KMS-11 (cell line): ENCODE measurements at regions not wholly inside any gene's neighbourhood (a gene's known extent, or its start where the extent isn't known, plus 50 kb on each side); places are given as distances from the start of the nearest gene placed in this dataset.

Experiments used
- H2AFZ ChIP-seq: fragments of 200-600 bp; sonication (generic); 2 replicates; pipeline ENCODE4 v1.6.1; 2016; ENCODE audit warnings: antibody characterized with exemption, mixed run types, low read depth
- H3K27ac ChIP-seq: fragments of 200-600 bp; sonication (generic); 2 replicates; pipeline ENCODE4 v1.6.1; 2016; ENCODE audit warnings: mild to moderate bottlenecking, mixed run types
- H3K27me3 ChIP-seq: fragments of 200-600 bp; sonication (generic); 2 replicates; pipeline ENCODE4 v1.6.1; 2017; ENCODE audit warnings: mild to moderate bottlenecking, low read depth, mixed run types, moderate library complexity; ENCODE audit not compliant: insufficient read depth
- H3K36me3 ChIP-seq: fragments of 200-600 bp; sonication (generic); 2 replicates; pipeline ENCODE4 v1.6.1; 2017; ENCODE audit warnings: mild to moderate bottlenecking, mixed run types; ENCODE audit not compliant: insufficient read depth
- H3K4me1 ChIP-seq: fragments of 200-600 bp; sonication (generic); 2 replicates; pipeline ENCODE4 v1.6.1; 2016; ENCODE audit warnings: mild to moderate bottlenecking, low read depth, mixed run types; ENCODE audit not compliant: poor library complexity, severe bottlenecking
- H3K4me2 ChIP-seq: fragments of 200-600 bp; sonication (generic); 2 replicates; pipeline ENCODE4 v1.7.0; 2016; ENCODE audit warnings: mild to moderate bottlenecking, mixed run types
- H3K4me3 ChIP-seq: fragments of 200-600 bp; sonication (generic); IDR thresholded peaks from 2 replicates; pipeline ENCODE4 v1.6.1; 2017; ENCODE audit warnings: low read depth, low read length, mixed read lengths; ENCODE audit not compliant: insufficient read depth
- H3K79me2 ChIP-seq: fragments of 200-600 bp; sonication (generic); 2 replicates; pipeline ENCODE4 v1.6.1; 2016; ENCODE audit warnings: low read depth, mixed run types; ENCODE audit not compliant: insufficient read depth
- H3K9ac ChIP-seq: fragments of 200-600 bp; sonication (generic); 2 replicates; pipeline ENCODE4 v1.6.1; 2016; ENCODE audit warnings: mild to moderate bottlenecking, mixed run types
- H4K20me1 ChIP-seq: fragments of 200-600 bp; sonication (generic); 2 replicates; pipeline ENCODE4 v1.6.1; 2016; ENCODE audit warnings: mild to moderate bottlenecking, mixed run types; ENCODE audit not compliant: insufficient read depth
- CTCF ChIP-seq: fragments of 200-600 bp; sonication (generic); conservative IDR thresholded peaks from 2 replicates; pipeline ENCODE4 v1.6.1; 2017; ENCODE audit warnings: low read depth, mild to moderate bottlenecking, antibody characterized with exemption, low read length, moderate library complexity, mixed read lengths

DNA sequence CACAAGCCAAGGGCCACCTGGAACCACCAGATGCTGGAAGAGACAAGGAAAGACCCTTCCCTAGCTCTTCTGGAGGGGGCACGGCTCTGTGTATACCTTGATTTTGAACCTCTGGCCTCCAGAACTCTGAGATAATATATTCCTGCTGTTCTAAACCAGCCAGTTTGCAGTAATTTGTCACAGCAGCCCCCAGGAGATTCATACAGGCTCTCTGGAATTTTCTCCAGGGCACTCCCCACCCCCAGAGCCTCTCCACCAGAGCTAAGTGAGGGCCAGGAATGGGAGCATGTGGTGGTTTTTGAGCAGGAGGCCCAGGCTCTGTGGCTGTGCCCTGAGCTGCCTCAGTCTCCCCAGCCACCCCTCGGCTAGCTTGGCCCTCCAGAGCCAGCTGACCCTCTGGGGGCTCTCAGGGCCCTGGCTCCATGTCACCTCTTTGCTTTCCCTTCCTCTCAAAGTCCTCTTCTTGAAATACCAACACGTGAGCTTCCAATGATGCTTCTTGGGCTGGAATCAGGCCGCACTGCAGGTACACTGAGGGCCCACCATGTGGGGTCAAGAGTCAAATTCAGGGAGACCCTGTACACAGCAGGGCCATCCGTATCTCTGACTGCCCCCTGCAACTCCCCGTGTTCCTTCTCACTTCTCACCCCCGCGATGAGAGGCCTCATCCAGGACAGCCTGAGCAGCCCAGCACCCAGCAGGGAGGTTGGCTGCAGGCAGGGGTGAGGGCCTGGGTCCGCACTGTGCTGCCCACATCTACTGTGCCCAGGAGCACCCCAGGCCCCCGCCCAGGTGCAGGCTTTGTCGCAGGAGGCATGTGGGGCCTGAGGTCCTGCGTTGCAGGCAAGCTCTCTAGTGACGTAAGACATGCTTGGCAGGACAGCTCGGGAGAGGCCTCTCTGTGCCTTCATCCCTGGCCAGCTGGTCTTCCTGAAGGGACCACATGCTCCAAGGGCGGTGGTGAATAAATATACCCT lies 155.5 kb downstream of the ANKRD60 start:
- Histone ChIP-seq H3K36me3 (no peaks in the 10 kb centered on the region), H4K20me1 (no peaks in the 10 kb centered on the region), H3K4me1 (no peaks in the 10 kb centered on the region), H3K4me3 (no peak overlapping the region), H3K27me3 (peaks cover 10% of the 10 kb centered on the region; the same call in 1 of the 2 replicates), H3K9ac (no peak overlapping the region), H3K4me2 (no peak overlapping the region), H3K79me2 (no peaks in the 10 kb centered on the region), H2AFZ (no peak overlapping the region), H3K27ac (no peak overlapping the region)
- TF ChIP-seq CTCF = no peak

DNA sequence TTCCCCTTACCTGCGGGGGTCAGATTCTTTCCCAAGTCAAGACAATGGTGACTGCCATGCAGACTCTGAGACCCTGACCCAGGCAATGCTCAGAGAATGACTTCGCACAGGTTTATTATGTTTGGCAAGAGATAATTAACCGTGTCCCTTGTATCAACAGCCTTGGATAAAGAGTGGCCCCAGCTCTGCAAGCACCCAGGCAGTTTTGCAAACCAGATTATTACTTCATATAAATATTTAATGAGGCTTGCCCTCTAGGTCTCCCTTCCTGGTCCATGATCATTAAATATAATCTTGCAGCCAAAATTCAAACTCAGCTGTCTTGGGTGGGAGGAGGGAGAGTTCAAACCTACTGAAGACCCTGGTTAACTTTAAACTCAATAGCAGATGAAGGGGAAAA lies 156.5 kb downstream of the ANKRD60 start:
- no peak overlapping the region for H3K9ac ChIP-seq

GRCh38 chr20:58071298-58071697 lies 157.2 kb downstream of the ANKRD60 start:
- Histone ChIP-seq H3K79me2 (no peaks in the 10 kb centered on the region), H3K27ac (no peak overlapping the region), H3K4me3 (no peak overlapping the region), H2AFZ (no peak overlapping the region), H3K9ac (no peak overlapping the region), H3K4me1 (no peaks in the 10 kb centered on the region), H3K36me3 (no peaks in the 10 kb centered on the region), H4K20me1 (no peaks in the 10 kb centered on the region), H3K27me3 (peaks cover 6% of the 10 kb centered on the region; the same call in 1 of the 2 replicates), H3K4me2 (no peak overlapping the region)
- no peak for TF ChIP-seq CTCF

More for the DNA sequence above, 156.5 kb downstream of the ANKRD60 start:
- Histone ChIP-seq H3K4me2 (no peak overlapping the region), H2AFZ (no peak overlapping the region), H3K27me3 (peaks cover 6% of the 10 kb centered on the region; the same call in 1 of the 2 replicates), H3K4me1 (no peaks in the 10 kb centered on the region), H3K36me3 (no peaks in the 10 kb centered on the region), H4K20me1 (no peaks in the 10 kb centered on the region), H3K79me2 (no peaks in the 10 kb centered on the region), H3K27ac (no peak overlapping the region), H3K4me3 (no peak overlapping the region)
- TF ChIP-seq CTCF = no peak

- H2AFZ ChIP-seq = no peak overlapping the region
- H3K4me1 ChIP-seq = no peaks in the 10 kb centered on the region
- H3K27ac ChIP-seq = no peak overlapping the region
- TF ChIP-seq CTCF = no peak
- H3K9ac ChIP-seq = no peak overlapping the region
- H4K20me1 ChIP-seq = no peaks in the 10 kb centered on the region
- H3K4me2 ChIP-seq = no peak overlapping the region
- H3K4me3 ChIP-seq = no peak overlapping the region
- H3K27me3 ChIP-seq = peaks cover 3% of the 10 kb centered on the region; the same call in 1 of the 2 replicates
- H3K36me3 ChIP-seq = no peaks in the 10 kb centered on the region
- H3K79me2 ChIP-seq = no peaks in the 10 kb centered on the region
Measured at GRCh38 chr20:58070664-58071196, 157.7 kb downstream of the ANKRD60 start.
